HEK293T (cell line): ENCODE measurements at regions not wholly inside any gene's neighbourhood (a gene's known extent, or its start where the extent isn't known, plus 50 kb on each side); places are given as distances from the start of the nearest gene placed in this dataset.

Experiments used
- ARNT ChIP-seq: fragments of 450-650 bp; IDR thresholded peaks from 2 replicates; pipeline ENCODE4 v1.6.1; 2017; ENCODE audit warnings: mild to moderate bottlenecking
- BHLHE40 ChIP-seq: fragments of 450-650 bp; IDR thresholded peaks from 2 replicates; pipeline ENCODE4 v1.6.1; 2016; ENCODE audit warnings: mild to moderate bottlenecking, moderate library complexity, borderline replicate concordance
- CTBP1 ChIP-seq: fragments of 450-650 bp; IDR thresholded peaks from 2 replicates; pipeline ENCODE4 v1.6.1; 2016; ENCODE audit warnings: borderline replicate concordance
- FOXM1 ChIP-seq: fragments of 450-650 bp; IDR thresholded peaks from 2 replicates; pipeline ENCODE4 v1.6.1; 2017; ENCODE audit warnings: mild to moderate bottlenecking, borderline replicate concordance
- L3MBTL2 ChIP-seq: fragments of 450-650 bp; conservative IDR thresholded peaks from 2 replicates; pipeline ENCODE4 v1.6.1; 2016; ENCODE audit warnings: mild to moderate bottlenecking
- LEF1 ChIP-seq: fragments of 450-650 bp; IDR thresholded peaks from 2 replicates; pipeline ENCODE4 v1.6.1; 2017; ENCODE audit warnings: mild to moderate bottlenecking, borderline replicate concordance
- NFRKB ChIP-seq: fragments of 450-650 bp; IDR thresholded peaks from 2 replicates; pipeline ENCODE4 v1.6.1; 2016; ENCODE audit warnings: mild to moderate bottlenecking, moderate library complexity
- SP1 ChIP-seq: fragments of 450-650 bp; IDR thresholded peaks from 2 replicates; pipeline ENCODE4 v1.6.1; 2017
- SUZ12 ChIP-seq: fragments of 450-650 bp; IDR thresholded peaks from 2 replicates; pipeline ENCODE4 v1.6.1; 2016; ENCODE audit warnings: mild to moderate bottlenecking
- TARDBP ChIP-seq: fragments of 450-650 bp; IDR thresholded peaks from 2 replicates; pipeline ENCODE4 v1.6.1; 2016
- TF ChIP-seq, protein P1 (sequence below): fragments of 450-650 bp; IDR thresholded peaks from 2 replicates; pipeline ENCODE4 v1.6.1; 2016

DNA sequence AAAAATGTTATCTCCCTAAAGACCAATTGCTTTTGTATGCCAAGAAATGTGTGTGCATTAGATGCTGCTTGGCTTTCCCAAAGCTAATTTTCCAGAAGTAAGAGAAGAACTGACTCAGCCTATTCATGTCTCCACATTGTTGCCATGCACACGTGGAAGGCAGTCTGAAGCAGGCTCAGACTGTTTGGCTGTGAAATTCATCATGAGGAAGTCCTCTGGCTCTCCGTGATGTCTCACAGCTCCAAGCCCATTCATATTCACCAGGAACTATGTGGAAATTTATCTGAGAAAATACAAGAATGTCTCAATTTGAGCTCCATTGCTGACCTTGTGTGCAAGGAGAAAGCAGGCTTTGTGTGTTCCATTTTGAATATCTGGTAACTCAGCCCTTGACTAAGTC lies 1022.2 kb upstream of the GJE1 start:
- TF ChIP-seq BHLHE40 = no peak
- TF ChIP-seq ARNT = no peak
- TF ChIP-seq LEF1 = no peak
- TF ChIP-seq CTBP1 = no peak
- no peak for TF ChIP-seq SP1
- TF ChIP-seq L3MBTL2 = no peak
- TF ChIP-seq, protein P1, sequence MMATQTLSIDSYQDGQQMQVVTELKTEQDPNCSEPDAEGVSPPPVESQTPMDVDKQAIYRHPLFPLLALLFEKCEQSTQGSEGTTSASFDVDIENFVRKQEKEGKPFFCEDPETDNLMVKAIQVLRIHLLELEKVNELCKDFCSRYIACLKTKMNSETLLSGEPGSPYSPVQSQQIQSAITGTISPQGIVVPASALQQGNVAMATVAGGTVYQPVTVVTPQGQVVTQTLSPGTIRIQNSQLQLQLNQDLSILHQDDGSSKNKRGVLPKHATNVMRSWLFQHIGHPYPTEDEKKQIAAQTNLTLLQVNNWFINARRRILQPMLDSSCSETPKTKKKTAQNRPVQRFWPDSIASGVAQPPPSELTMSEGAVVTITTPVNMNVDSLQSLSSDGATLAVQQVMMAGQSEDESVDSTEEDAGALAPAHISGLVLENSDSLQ = no peak
- no peak for TF ChIP-seq TARDBP
- TF ChIP-seq FOXM1 = no peak
- TF ChIP-seq SUZ12 = no peak
- TF ChIP-seq NFRKB = no peak
